Mucosa of gallbladder (tissue), 1 donor: ENCODE measurements at regions not wholly inside any gene's neighbourhood (a gene's known extent, or its start where the extent isn't known, plus 50 kb on each side); places are given as distances from the start of the nearest gene placed in this dataset.

Experiments
- DNase-seq: peaks from one replicate; pipeline ENCODE4 v3.0.0-alpha.2; 2020; ENCODE audit warnings: low spot score
- donor health status: DM: no; HTN: no; CAD: no.

- no peak for DNase-seq
Observed at GRCh38 chr6:165915022-165915770, 252.2 kb upstream of the PDE10A start.

- DNase-seq: no peak
Observed at GRCh38 chr6:165913676-165914570, 250.9 kb upstream of the PDE10A start.

- peak; percentile 25 for DNase-seq
Observed at GRCh38 chr6:165910184-165910966, 247.3 kb upstream of the PDE10A start.

GRCh38 chr6:165906736-165907135 is 243.7 kb upstream of the PDE10A start:
- no peak for DNase-seq

- no peak for DNase-seq
Observed at GRCh38 chr6:165905744-165906143, 242.7 kb upstream of the PDE10A start.

- DNase-seq: no peak
Observed at GRCh38 chr6:165900970-165901369, 237.9 kb upstream of the PDE10A start.

- no peak for DNase-seq
Observed at GRCh38 chr6:165899611-165900010, 236.6 kb upstream of the PDE10A start.

- no peak for DNase-seq
Observed at GRCh38 chr6:165895421-165896165, 232.6 kb upstream of the PDE10A start.

- no peak for DNase-seq
Observed at GRCh38 chr6:165894171-165894825, 231.3 kb upstream of the PDE10A start.

GRCh38 chr6:165893431-165893830 is 230.4 kb upstream of the PDE10A start:
- DNase-seq: no peak

GRCh38 chr6:165891320-165891719 is 228.3 kb upstream of the PDE10A start:
- no peak for DNase-seq

- no peak for DNase-seq
Observed at GRCh38 chr6:165890404-165890735, 227.3 kb upstream of the PDE10A start.

- peak; percentile 29 for DNase-seq
Observed at GRCh38 chr6:165889636-165890403, 226.8 kb upstream of the PDE10A start.

- no peak for DNase-seq
Observed at GRCh38 chr6:165886169-165886568, 223.1 kb upstream of the PDE10A start.

- peak; percentile 82 for DNase-seq
Observed at GRCh38 chr6:165884813-165885765, 222.0 kb upstream of the PDE10A start.

GRCh38 chr6:165883851-165884640 is 221.0 kb upstream of the PDE10A start:
- DNase-seq: no peak

- no peak for DNase-seq
Observed at GRCh38 chr6:165881806-165882205, 218.8 kb upstream of the PDE10A start.

GRCh38 chr6:165880686-165881085 is 217.6 kb upstream of the PDE10A start:
- no peak for DNase-seq
